Fibroblast of lung (primary cell): ENCODE measurements at regions not wholly inside any gene's neighbourhood (a gene's known extent, or its start where the extent isn't known, plus 50 kb on each side); places are given as distances from the start of the nearest gene placed in this dataset.

Experiments
- DNase-seq, 2 donors: peaks; one replicate each; pipeline versions ENCODE4 v3.0.0 to v3.0.0-alpha.2; 2010; ENCODE audit warnings: low read depth in 2 of 2
- H2AFZ ChIP-seq: 2 replicates; pipeline ENCODE4 v1.5.1; 2012; ENCODE audit warnings: low read length, control low read depth, inconsistent platforms
- H3K27ac ChIP-seq: 2 replicates; pipeline ENCODE4 v1.5.1; 2011; ENCODE audit warnings: low read length, control low read depth; ENCODE audit not compliant: insufficient read depth
- H3K27me3 ChIP-seq: 2 replicates; pipeline ENCODE4 v1.5.1; 2011; ENCODE audit warnings: mild to moderate bottlenecking, low read length; ENCODE audit not compliant: control insufficient read depth, insufficient read depth
- H3K36me3 ChIP-seq: 2 replicates; pipeline ENCODE4 v1.5.1; 2011; ENCODE audit warnings: low read length; ENCODE audit not compliant: control insufficient read depth, insufficient read depth
- H3K4me1 ChIP-seq: 2 replicates; pipeline ENCODE4 v1.5.1; 2011; ENCODE audit warnings: low read length; ENCODE audit not compliant: control insufficient read depth, insufficient read depth; ENCODE audit errors: extremely low read depth
- H3K4me2 ChIP-seq: 2 replicates; pipeline ENCODE4 v1.5.1; 2011; ENCODE audit warnings: low read length, control low read depth; ENCODE audit not compliant: insufficient read depth; ENCODE audit errors: extremely low read depth
- H3K4me3 ChIP-seq, 4 experiments: fragments of 200-600 bp in 1 of 4; sonication (generic) in 1 of 4; replicated peaks in 1 of 4; 2 replicates each; pipeline ENCODE4 v1.5.1; 2011 to 2016; ENCODE audit warnings: low read length in 4 of 4, low read depth in 3 of 4, mild to moderate bottlenecking in 3 of 4, control low read depth in 2 of 4, inconsistent platforms in 1 of 4, mixed read lengths in 1 of 4; ENCODE audit not compliant: insufficient read depth in 1 of 4; ENCODE audit errors: control extremely low read depth in 1 of 4
- H3K79me2 ChIP-seq: 2 replicates; pipeline ENCODE4 v1.5.1; 2012; ENCODE audit warnings: mild to moderate bottlenecking, low read length, inconsistent platforms; ENCODE audit not compliant: control insufficient read depth, insufficient read depth
- H3K9ac ChIP-seq: 2 replicates; pipeline ENCODE4 v1.5.1; 2011; ENCODE audit warnings: mild to moderate bottlenecking, low read length, control low read depth; ENCODE audit not compliant: insufficient read depth
- H3K9me3 ChIP-seq: 2 replicates; pipeline ENCODE4 v1.5.1; 2012; ENCODE audit warnings: low read depth, low read length; ENCODE audit not compliant: control insufficient read depth, insufficient read depth
- H4K20me1 ChIP-seq: 2 replicates; pipeline ENCODE4 v1.5.1; 2011; ENCODE audit warnings: low read length; ENCODE audit not compliant: control insufficient read depth, insufficient read depth; ENCODE audit errors: extremely low read depth
- EZH2 ChIP-seq: IDR thresholded peaks from 2 replicates; pipeline ENCODE4 v1.5.1; 2012; ENCODE audit warnings: low read length, control low read depth, mild to moderate bottlenecking; ENCODE audit errors: missing control alignments
- TF ChIP-seq, protein P1 (sequence below), 2 donors: IDR thresholded peaks in 1 of 2; conservative IDR thresholded peaks in 1 of 2; 1 replicate in 1 of 2; 2 replicates in 1 of 2; pipeline ENCODE4 v1.5.1; 2011 to 2012; ENCODE audit warnings: low read length in 2 of 2, control low read depth in 1 of 2, inconsistent platforms in 1 of 2, low read depth in 1 of 2, mild to moderate bottlenecking in 1 of 2

DNA sequence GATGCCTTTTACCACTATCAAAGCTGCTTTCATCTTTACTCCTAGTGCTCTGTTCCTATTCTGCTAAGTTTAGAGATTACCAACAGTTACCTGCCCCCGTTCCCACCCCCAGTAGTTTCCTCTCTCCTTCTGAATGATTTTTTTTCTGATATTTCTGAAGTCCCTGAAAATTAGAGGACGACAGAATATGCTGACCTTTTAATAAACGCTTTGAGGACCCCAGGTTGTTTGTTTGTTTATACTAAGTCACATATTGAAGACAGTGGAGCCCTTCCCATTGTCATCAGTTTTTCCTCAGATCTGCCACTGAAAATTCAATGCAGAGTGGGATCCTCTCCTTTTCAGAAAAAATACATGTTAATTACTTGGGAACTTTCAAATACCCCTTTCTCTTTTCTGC, 1039.3 kb upstream of the AGA start:
- Histone ChIP-seq H3K9me3 (no peaks in the 10 kb centered on the region), H4K20me1 (no peaks in the 10 kb centered on the region), H3K9ac (no peak overlapping the region), H3K27ac (no peak overlapping the region), H3K27me3 (no peaks in the 10 kb centered on the region), H3K4me1 (no peaks in the 10 kb centered on the region), H2AFZ (no peak overlapping the region), H3K36me3 (no peaks in the 10 kb centered on the region), H3K4me2 (no peak overlapping the region), H3K4me3 (no peak overlapping the region), H3K79me2 (no peaks in the 10 kb centered on the region)
- TF ChIP-seq, protein P1, sequence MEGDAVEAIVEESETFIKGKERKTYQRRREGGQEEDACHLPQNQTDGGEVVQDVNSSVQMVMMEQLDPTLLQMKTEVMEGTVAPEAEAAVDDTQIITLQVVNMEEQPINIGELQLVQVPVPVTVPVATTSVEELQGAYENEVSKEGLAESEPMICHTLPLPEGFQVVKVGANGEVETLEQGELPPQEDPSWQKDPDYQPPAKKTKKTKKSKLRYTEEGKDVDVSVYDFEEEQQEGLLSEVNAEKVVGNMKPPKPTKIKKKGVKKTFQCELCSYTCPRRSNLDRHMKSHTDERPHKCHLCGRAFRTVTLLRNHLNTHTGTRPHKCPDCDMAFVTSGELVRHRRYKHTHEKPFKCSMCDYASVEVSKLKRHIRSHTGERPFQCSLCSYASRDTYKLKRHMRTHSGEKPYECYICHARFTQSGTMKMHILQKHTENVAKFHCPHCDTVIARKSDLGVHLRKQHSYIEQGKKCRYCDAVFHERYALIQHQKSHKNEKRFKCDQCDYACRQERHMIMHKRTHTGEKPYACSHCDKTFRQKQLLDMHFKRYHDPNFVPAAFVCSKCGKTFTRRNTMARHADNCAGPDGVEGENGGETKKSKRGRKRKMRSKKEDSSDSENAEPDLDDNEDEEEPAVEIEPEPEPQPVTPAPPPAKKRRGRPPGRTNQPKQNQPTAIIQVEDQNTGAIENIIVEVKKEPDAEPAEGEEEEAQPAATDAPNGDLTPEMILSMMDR (conservative IDR thresholded peaks at IDR 0.05 in 1 of 2, IDR thresholded peaks at IDR 0.05 in 1 of 2; ENCODE audit: low read depth in 1 of 2, low read length in 2 of 2): no peak
- DNase-seq: no peak

DNA sequence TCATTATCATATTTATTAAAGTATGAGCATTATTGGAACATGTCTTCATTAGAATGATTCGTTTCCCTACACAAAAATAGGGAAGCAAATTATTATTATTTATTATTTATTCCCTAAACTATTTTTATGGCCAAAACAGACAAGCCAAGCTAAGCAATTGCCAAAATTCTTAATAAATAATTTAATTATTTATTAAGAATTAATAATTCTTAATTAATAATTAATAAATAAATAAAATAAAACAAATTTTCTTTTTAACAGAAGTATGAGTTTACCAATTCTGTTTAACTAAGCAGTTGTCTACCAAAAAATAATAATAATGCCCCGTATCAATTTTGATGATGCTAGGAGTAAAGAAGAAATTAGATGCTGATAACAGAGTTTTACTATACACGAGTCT, 1080.8 kb upstream of the AGA start:
- TF ChIP-seq, protein P1 (conservative IDR thresholded peaks at IDR 0.05 in 1 of 2, IDR thresholded peaks at IDR 0.05 in 1 of 2; ENCODE audit: low read depth in 1 of 2, low read length in 2 of 2): no peak
- TF ChIP-seq EZH2: no peak
- Histone ChIP-seq H3K9me3 (no peaks in the 10 kb centered on the region), H3K27ac (no peak overlapping the region), H2AFZ (no peak overlapping the region), H3K79me2 (no peaks in the 10 kb centered on the region), H3K9ac (no peak overlapping the region), H4K20me1 (no peaks in the 10 kb centered on the region), H3K36me3 (no peaks in the 10 kb centered on the region), H3K4me3 (no peak overlapping the region), H3K4me1 (no peaks in the 10 kb centered on the region), H3K4me2 (no peak overlapping the region), H3K27me3 (no peaks in the 10 kb centered on the region)
- no peak for DNase-seq

DNA sequence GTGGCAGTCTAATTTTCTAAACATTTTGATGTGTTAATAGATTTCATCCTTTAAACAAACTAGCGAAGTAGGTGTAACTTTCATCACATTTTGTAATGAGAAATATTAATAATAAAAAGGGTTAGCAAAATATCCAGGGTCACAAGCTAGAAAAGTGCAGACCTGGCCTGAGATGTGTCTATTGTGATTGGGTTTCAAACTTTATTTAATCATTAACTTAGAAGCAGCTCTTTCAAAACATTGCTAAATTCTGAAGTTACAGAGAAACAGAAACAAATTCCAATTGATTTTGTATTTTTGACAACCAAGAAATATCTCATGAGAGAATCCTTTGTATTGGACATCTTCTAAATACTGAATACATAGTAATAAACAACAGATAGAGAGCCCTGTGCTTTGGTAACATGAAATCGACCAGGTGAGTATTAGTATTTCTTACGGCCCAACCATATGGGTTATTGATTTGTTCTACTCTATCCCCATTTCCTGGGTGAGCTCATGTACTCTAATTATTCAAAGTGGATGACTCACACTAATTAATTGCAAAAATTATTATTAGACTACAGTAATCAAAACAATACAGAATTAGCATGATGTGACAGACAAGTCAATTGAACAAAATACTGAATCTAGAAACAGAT, 1093.8 kb upstream of the AGA start:
- Histone ChIP-seq H2AFZ (no peak overlapping the region), H3K9me3 (no peaks in the 10 kb centered on the region), H3K79me2 (no peaks in the 10 kb centered on the region), H4K20me1 (no peaks in the 10 kb centered on the region), H3K4me2 (no peak overlapping the region), H3K4me3 (no peak overlapping the region), H3K27me3 (no peaks in the 10 kb centered on the region), H3K9ac (no peak overlapping the region), H3K36me3 (no peaks in the 10 kb centered on the region), H3K4me1 (no peaks in the 10 kb centered on the region), H3K27ac (no peak overlapping the region)
- TF ChIP-seq, protein P1 (conservative IDR thresholded peaks at IDR 0.05 in 1 of 2, IDR thresholded peaks at IDR 0.05 in 1 of 2; ENCODE audit: low read depth in 1 of 2, low read length in 2 of 2): no peak
- no peak for TF ChIP-seq EZH2
- no peak for DNase-seq
